Mesothelial cell of epicardium (in vitro differentiated cells): ENCODE measurements at regions not wholly inside any gene's neighbourhood (a gene's known extent, or its start where the extent isn't known, plus 50 kb on each side); places are given as distances from the start of the nearest gene placed in this dataset.

ENCODE experiments used
- DNase-seq, 2 experiments: peaks; one replicate each; pipeline ENCODE4 v3.0.0; 2021; ENCODE audit warnings: low spot score in 2 of 2; ENCODE audit not compliant: unreplicated experiment in 2 of 2
- H3K27ac Mint-ChIP-seq: 2 replicates; pipeline ENCODE4 v1.8.0; 2021; ENCODE audit warnings: mixed read lengths
- H3K27me3 Mint-ChIP-seq: 2 replicates; pipeline ENCODE4 v1.8.0; 2021; ENCODE audit warnings: low read depth, mixed read lengths
- H3K36me3 Mint-ChIP-seq: 2 replicates; pipeline ENCODE4 v1.8.0; 2021; ENCODE audit warnings: mixed read lengths
- H3K4me1 Mint-ChIP-seq: 2 replicates; pipeline ENCODE4 v1.8.0; 2021; ENCODE audit warnings: mixed read lengths
- H3K4me3 Mint-ChIP-seq: 2 replicates; pipeline ENCODE4 v1.8.0; 2021; ENCODE audit warnings: mild to moderate bottlenecking, moderate library complexity, mixed read lengths
- H3K9me3 Mint-ChIP-seq: 2 replicates; pipeline ENCODE4 v1.8.0; 2021; ENCODE audit warnings: mixed read lengths
- TF ChIP-seq, protein P1 (sequence below): fragments of 200-600 bp; sonication (generic); IDR thresholded peaks from one replicate; pipeline ENCODE4 v1.5.0; 2021; ENCODE audit warnings: antibody characterized with exemption; ENCODE audit not compliant: unreplicated experiment

DNA sequence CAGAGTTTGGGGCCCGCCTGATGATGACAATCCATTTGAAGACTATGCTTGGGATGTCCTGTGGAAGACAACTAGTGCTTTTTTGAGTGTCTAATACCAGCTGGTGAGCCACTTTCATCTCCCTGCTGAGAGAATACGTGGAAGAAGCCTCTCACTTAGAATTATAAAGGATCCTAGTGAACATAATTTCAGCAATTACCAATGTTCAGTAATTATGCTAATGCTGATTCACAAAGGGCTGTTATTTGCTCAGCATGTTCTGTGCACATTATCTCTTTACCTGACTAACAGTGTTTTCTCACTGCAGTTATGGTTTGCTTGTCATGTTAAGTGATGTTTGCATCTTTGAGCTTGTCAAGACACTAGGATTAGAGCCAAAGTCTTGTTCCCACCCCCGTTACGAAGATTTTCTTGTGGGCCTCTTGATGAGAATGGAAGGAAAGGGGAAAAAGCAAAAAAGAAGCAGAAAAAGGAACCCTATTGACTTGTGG lies 282.1 kb upstream of the CHD6 start:
- Mint-ChIP-seq H3K27ac (no peak overlapping the region), H3K9me3 (no peaks in the 10 kb centered on the region), H3K4me3 (no peak overlapping the region), H3K4me1 (no peaks in the 10 kb centered on the region), H3K36me3 (no peaks in the 10 kb centered on the region), H3K27me3 (peaks cover 20% of the 10 kb centered on the region)
- no peak for DNase-seq
- TF ChIP-seq, protein P1, sequence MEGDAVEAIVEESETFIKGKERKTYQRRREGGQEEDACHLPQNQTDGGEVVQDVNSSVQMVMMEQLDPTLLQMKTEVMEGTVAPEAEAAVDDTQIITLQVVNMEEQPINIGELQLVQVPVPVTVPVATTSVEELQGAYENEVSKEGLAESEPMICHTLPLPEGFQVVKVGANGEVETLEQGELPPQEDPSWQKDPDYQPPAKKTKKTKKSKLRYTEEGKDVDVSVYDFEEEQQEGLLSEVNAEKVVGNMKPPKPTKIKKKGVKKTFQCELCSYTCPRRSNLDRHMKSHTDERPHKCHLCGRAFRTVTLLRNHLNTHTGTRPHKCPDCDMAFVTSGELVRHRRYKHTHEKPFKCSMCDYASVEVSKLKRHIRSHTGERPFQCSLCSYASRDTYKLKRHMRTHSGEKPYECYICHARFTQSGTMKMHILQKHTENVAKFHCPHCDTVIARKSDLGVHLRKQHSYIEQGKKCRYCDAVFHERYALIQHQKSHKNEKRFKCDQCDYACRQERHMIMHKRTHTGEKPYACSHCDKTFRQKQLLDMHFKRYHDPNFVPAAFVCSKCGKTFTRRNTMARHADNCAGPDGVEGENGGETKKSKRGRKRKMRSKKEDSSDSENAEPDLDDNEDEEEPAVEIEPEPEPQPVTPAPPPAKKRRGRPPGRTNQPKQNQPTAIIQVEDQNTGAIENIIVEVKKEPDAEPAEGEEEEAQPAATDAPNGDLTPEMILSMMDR, result no peak

DNA sequence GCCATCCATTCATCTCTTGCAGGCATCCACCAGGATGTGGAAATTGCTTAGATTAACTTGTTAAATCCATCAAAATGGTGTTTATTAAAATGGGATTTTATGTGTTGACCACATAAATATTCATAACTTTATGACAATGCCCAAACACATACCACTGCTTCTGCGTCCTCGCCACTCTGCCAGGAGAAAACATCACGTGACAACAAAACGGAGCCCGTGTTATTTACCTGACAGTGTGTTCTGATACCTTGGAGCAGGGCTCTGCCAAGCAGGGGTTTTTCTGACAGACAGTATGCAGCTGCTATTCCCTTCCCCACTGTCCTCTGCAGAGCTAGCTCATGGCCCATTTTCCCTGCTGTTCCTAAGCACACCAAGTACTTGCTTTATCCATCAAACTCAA lies 279.5 kb upstream of the CHD6 start:
- Mint-ChIP-seq H3K4me3 (no peak overlapping the region), H3K4me1 (no peaks in the 10 kb centered on the region), H3K9me3 (no peaks in the 10 kb centered on the region), H3K36me3 (no peaks in the 10 kb centered on the region), H3K27ac (no peak overlapping the region), H3K27me3 (peaks cover 18% of the 10 kb centered on the region)
- DNase-seq, result no peak
- TF ChIP-seq, protein P1, result no peak

DNA sequence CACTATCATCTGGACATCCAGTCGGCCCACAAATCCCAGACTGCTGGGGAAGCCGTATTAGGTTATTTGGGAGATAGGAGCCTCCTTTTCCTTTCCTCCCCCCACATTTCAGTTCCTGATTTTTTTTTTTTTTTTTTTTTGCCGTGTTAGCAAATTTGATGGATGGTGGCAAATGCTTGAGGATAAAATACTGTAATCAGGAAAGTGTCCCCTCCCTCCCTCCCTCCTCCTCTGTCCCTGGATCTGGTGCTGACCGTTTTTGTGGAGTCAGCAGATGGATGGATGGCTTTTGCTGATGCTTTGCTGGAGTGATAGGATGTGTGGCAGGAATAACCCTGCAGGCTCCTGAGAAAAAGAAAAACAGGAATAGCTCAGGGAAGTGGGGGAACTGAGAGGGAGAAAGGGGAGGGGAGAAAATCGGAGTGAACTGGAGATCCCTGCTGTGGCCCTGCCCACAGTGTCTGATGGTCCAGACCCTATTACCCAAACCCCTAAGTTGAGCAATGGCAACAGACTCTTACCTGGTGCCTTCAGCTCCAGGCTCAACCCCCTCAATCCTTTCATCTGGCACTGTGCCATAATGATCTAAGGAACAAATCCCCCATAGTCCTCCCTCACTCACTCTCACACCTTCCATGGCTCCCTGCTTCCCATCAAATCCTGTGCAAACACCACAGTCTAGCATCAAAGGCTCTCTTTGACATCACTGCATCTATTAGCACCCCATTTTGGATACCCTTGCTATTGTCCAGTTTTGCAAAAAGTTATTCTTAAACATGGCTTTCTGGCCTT lies 277.3 kb upstream of the CHD6 start:
- Mint-ChIP-seq H3K9me3 (no peaks in the 10 kb centered on the region), H3K4me1 (no peaks in the 10 kb centered on the region), H3K4me3 (no peak overlapping the region), H3K27ac (no peak overlapping the region), H3K27me3 (peaks cover 25% of the 10 kb centered on the region), H3K36me3 (no peaks in the 10 kb centered on the region)
- TF ChIP-seq, protein P1, result no peak
- DNase-seq, result no peak

DNA sequence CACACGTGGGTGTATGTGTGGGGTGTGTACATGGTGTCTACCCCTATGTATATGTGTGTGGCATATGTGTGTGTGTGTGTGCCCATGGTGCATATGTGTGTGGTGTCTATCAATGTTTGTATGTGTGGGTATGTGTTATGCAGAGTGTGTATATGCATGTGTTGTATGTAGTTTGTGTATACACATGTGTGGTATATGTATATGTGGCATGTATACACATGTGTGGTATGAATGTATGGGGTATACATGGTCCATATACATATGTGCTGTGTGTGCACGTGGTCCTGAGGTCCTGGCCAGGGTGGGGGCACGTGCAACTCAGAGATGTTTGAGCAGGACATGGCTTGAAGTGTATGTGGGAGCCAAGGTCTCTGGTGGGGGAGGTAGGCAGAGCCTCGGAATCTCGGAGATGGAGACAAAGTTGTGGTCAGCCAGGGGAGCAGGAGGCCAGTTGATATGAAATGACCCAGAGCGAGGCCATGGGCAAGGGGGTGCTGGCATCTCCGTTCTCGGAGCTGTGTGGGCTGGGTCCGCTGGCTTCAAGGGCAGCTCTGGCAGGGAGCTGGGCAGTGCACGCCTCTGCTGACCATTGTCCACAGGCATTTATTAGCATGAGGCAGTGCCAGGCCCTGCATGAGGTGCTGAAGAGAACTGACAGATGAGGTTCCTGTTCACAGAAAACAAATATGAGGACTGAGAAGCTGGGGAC lies 276.2 kb upstream of the CHD6 start:
- DNase-seq, result no peak
- Mint-ChIP-seq H3K9me3 (no peaks in the 10 kb centered on the region), H3K27ac (no peak overlapping the region), H3K4me1 (no peaks in the 10 kb centered on the region), H3K36me3 (no peaks in the 10 kb centered on the region), H3K4me3 (no peak overlapping the region), H3K27me3 (peaks cover 25% of the 10 kb centered on the region)
- TF ChIP-seq, protein P1, result no peak

DNA sequence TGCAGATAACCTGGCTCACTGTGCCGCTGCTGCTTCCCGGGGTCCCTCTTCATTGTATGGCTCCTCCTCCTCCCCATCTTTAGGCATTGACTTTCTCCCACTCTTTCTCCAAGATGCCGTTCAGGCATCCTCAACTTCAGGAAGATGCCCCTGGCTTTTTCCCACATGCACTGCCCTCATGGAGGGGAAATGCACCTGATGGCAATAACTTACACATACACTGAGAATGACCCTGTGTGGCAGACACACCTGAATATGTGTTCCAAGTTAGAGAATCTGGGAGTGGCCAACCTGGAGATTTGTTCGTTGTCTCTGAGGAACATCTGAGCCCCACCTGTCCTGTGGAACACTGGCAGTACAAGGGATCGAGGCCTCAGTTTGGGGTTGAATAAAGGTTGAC lies 273.9 kb upstream of the CHD6 start:
- no peak for DNase-seq
- Mint-ChIP-seq H3K9me3 (no peaks in the 10 kb centered on the region), H3K36me3 (no peaks in the 10 kb centered on the region), H3K4me1 (no peaks in the 10 kb centered on the region), H3K4me3 (no peak overlapping the region), H3K27me3 (peaks cover 23% of the 10 kb centered on the region), H3K27ac (no peak overlapping the region)
- TF ChIP-seq, protein P1, result no peak
